ENCODE measurements at regions not wholly inside any gene's neighbourhood (a gene's known extent, or its start where the extent isn't known, plus 50 kb on each side); places are given as distances from the start of the nearest gene placed in this dataset.

GRCh38 chr6:167505199-167505598, 180.3 kb downstream of the TTLL2 start:
- TF ChIP-seq, protein P1, sequence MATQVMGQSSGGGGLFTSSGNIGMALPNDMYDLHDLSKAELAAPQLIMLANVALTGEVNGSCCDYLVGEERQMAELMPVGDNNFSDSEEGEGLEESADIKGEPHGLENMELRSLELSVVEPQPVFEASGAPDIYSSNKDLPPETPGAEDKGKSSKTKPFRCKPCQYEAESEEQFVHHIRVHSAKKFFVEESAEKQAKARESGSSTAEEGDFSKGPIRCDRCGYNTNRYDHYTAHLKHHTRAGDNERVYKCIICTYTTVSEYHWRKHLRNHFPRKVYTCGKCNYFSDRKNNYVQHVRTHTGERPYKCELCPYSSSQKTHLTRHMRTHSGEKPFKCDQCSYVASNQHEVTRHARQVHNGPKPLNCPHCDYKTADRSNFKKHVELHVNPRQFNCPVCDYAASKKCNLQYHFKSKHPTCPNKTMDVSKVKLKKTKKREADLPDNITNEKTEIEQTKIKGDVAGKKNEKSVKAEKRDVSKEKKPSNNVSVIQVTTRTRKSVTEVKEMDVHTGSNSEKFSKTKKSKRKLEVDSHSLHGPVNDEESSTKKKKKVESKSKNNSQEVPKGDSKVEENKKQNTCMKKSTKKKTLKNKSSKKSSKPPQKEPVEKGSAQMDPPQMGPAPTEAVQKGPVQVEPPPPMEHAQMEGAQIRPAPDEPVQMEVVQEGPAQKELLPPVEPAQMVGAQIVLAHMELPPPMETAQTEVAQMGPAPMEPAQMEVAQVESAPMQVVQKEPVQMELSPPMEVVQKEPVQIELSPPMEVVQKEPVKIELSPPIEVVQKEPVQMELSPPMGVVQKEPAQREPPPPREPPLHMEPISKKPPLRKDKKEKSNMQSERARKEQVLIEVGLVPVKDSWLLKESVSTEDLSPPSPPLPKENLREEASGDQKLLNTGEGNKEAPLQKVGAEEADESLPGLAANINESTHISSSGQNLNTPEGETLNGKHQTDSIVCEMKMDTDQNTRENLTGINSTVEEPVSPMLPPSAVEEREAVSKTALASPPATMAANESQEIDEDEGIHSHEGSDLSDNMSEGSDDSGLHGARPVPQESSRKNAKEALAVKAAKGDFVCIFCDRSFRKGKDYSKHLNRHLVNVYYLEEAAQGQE (IDR thresholded peaks at IDR 0.05; ENCODE audit: low read depth): no peak
- TF ChIP-seq RAD21 (IDR thresholded peaks at IDR 0.05; ENCODE audit: low read depth) (no peak), MAX (IDR thresholded peaks at IDR 0.05) (no peak), USF1 (IDR thresholded peaks at IDR 0.05) (no peak), EP300 (IDR thresholded peaks at IDR 0.05; ENCODE audit: borderline replicate concordance) (no peak), EGR1 (IDR thresholded peaks at IDR 0.05) (no peak), CREB1 (IDR thresholded peaks at IDR 0.05; ENCODE audit: low read depth) (no peak), TEAD4 (IDR thresholded peaks at IDR 0.05) (no peak), FOXM1 (IDR thresholded peaks at IDR 0.05; ENCODE audit: borderline replicate concordance, low read depth) (no peak), YY1 (IDR thresholded peaks at IDR 0.05; ENCODE audit: low read depth) (no peak), TAF1 (IDR thresholded peaks at IDR 0.05; ENCODE audit: low read depth) (no peak), CEBPB (IDR thresholded peaks at IDR 0.05) (no peak), NFIC (IDR thresholded peaks at IDR 0.05) (no peak), TCF12 (IDR thresholded peaks at IDR 0.05; ENCODE audit: low read depth) (no peak)

All from Ishikawa (cell line).